NCI-H82 treated with DMSO at 0.1 percent for 48 hours (cell line): ENCODE measurements at regions not wholly inside any gene's neighbourhood (a gene's known extent, or its start where the extent isn't known, plus 50 kb on each side); places are given as distances from the start of the nearest gene placed in this dataset.
"Not testable (repeated sequence)": the region's sequence is repeated elsewhere in the genome, so short reads cannot be mapped to it uniquely, and the experiment has no call there.

Experiments used
- DNase-seq: peaks from one replicate; lab custom pipeline; 2025; ENCODE audit not compliant: unreplicated experiment; lab: John Stamatoyannopoulos, UW

DNA sequence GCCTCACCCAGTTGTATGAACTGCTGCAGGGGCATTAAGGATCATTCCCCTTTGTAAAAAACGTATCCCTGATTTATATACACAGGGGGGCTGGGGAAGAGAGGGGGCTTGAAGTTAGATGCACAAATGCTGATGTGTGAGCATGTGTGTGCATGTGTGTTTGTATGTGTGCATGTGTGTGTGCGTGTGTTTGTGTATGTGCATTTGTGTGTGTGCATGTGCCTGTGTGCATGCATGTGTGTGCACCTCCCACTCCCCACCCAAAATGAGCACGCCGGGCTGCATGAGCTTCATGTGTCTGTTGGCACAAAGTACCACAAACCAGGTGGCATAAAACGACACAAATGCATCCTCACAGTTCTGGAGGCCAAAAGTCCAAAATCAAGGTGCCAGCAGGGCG, 1315.2 kb downstream of the TBC1D22A start:
- no peak for DNase-seq

- DNase-seq = peak; percentile 74
Measured at GRCh38 chr22:48076008-48076407, 1313.6 kb downstream of the TBC1D22A start.

- no peak for DNase-seq
Measured at GRCh38 chr22:48075604-48076003, 1313.2 kb downstream of the TBC1D22A start.

GRCh38 chr22:48072777-48073176, 1310.3 kb downstream of the TBC1D22A start:
- no peak for DNase-seq

- no peak for DNase-seq
Measured at GRCh38 chr22:48071828-48072227, 1309.4 kb downstream of the TBC1D22A start.

- DNase-seq = no peak
Measured at GRCh38 chr22:48071305-48071704, 1308.9 kb downstream of the TBC1D22A start.

GRCh38 chr22:48070760-48071159, 1308.3 kb downstream of the TBC1D22A start:
- DNase-seq = no peak

- no peak for DNase-seq
Measured at GRCh38 chr22:48070083-48070482, 1307.6 kb downstream of the TBC1D22A start.

GRCh38 chr22:48069256-48069655, 1306.8 kb downstream of the TBC1D22A start:
- no peak for DNase-seq

- DNase-seq = no peak
Measured at GRCh38 chr22:48068323-48068885, 1306.0 kb downstream of the TBC1D22A start.

- DNase-seq = no peak
Measured at GRCh38 chr22:48065892-48066291, 1303.4 kb downstream of the TBC1D22A start.

GRCh38 chr22:48061726-48062125, 1299.3 kb downstream of the TBC1D22A start:
- no peak for DNase-seq

GRCh38 chr22:48060266-48060665, 1297.8 kb downstream of the TBC1D22A start:
- DNase-seq = no peak

DNA sequence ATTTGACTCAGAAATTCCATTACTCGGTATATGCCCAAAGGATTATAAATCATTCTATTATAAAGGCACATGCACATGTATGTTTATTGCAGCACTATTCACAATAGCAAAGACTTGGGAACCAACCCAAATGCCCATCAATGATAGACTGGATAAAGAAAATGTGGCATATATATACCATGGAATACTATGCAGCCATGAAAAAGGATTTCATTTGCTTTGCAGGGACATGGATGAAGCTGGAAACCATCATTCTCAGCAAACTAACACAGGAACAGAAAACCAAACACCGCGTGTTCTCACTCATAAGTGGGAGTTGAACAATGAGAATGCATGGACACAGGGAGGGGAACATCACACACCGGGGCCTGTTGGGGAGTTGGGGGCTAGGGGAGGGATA, 1297.1 kb downstream of the TBC1D22A start:
- DNase-seq = not testable (repeated sequence)

DNA sequence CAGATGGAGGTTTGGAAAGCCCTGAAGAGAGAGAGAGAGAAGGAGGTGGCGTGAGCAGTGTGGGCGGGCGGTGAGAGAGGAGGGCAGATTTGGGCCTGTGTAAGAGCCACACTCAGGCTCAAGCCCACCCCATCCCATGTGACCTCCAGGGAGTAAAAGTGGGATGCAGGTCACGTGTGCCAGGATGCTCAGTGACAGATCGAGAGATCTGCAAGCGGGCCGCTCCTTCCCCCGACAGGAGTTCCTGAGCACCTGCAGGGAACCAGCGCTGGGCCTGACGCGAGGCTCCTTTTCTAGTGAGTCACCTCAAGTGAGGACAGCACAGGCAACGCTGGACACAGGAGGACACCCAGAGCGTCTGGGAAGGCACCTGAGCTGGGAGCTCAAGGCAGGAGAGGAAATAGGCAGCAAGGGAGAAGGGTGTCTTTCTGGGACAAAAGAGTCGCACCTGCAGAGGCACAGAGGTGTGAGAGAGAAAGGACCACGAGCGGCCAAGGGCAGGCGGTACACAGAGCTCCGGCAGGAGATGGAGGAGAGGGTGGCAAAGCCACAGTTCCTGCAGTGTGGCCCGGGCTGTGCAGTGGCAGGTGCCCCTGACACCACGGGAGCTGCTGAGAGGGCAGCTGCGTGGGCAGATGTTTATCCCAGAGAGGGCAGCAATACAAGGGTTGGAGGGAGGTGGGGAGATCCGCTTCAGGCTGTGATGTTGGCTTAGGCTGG, 1294.8 kb downstream of the TBC1D22A start:
- no peak for DNase-seq

- DNase-seq = no peak
Measured at GRCh38 chr22:48055827-48056226, 1293.4 kb downstream of the TBC1D22A start.

DNA sequence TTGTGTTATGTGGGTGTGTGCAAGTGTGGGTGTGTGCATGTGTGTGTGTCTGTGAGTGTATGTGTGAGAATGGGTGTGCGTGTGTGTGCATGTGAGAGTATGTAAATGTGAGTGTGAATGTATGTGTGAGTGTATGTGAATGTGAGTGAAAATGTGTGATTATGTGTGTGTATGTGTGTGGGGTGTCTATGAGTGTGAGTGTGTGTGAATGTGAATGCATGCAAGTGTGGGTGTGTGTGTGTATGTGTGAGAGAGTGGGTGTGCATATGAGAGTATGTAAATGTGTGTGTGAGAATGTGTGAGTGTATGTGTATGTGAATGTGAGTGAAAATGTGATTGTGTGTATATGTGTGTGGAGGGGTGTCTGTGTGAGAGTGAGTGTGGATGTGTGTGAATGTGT, 1292.7 kb downstream of the TBC1D22A start:
- no peak for DNase-seq

DNA sequence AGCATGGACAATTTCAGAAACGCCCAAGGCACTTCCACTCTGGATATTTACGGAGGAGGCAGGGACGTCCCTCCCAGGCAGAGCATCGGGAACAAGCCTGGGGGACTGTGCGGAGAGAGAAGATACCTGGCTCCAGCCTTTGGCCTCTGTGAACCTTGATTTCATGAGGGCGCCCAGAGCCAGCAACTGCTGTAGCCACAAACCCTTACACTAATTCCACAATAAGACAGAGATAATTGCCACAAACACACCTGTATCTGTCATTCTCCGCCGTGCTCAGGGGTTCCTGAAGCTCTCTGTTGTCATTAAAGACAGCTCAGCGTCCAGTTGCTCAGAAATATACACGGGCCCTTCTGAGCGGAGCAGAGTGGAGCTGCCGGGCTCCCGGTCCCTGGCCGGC, 1292.1 kb downstream of the TBC1D22A start:
- no peak for DNase-seq

DNA sequence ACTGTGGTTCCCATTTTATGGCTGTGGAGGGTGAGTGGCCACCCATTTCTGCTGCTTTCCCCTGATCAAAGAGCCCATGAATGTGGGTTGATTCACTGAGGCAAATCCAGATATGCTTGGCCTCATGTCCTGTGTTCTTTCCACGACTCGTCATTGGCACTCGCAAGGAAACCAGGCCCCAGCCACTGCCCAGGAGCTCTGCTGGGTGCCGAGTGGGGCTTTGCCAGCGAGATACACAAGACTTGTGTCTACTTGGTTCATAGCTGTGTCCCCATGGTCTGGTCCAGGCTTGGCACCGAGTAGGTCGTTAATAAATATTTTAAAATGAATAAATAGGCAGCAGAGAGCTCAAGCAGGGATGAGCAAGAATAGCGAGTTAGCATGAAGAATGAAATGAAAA, 1291.5 kb downstream of the TBC1D22A start:
- no peak for DNase-seq

DNA sequence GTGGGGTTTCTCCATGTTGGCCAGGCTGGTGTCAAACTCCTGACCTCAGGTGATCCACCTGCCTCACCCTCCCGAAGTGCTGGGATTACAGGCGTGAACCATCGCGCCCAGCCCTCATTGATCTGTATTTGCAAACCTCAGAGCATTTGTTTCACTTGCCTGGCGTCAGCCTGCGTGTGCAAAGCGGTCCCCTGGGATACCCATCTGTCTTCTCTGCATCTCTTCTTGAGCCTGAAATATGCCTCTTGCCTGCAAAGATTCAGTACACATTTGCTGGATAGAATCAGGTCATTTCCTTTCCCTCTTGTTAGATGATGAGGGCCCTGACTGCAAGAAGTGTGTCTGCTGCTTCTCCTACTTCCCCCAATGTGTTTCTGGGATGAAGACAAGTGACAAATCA, 1291.0 kb downstream of the TBC1D22A start:
- DNase-seq = no peak

GRCh38 chr22:48052621-48052890, 1290.1 kb downstream of the TBC1D22A start:
- no peak for DNase-seq

- no peak for DNase-seq
Measured at GRCh38 chr22:48051796-48052620, 1289.6 kb downstream of the TBC1D22A start.
